ENCODE measurements at regions not wholly inside any gene's neighbourhood (a gene's known extent, or its start where the extent isn't known, plus 50 kb on each side); places are given as distances from the start of the nearest gene placed in this dataset.

- Histone ChIP-seq H3K4me3 (no peak overlapping the region), H3K27me3 (peaks cover 0 to 21% of the 10 kb centered on the region in 2 donors), H3K4me1 (no peaks in the 10 kb centered on the region), H3K36me3 (no peaks in the 10 kb centered on the region), H3K27ac (no peak overlapping the region), H3K9me3 (no peaks in the 10 kb centered on the region)
- intact Hi-C loops (cut with DNase I; ENCODE audit: low total_unique reads): no loop called here
- no peak for DNase-seq (ENCODE audit: low spot score in 2 of 2)
- no peak for TF ChIP-seq POLR2A (IDR thresholded peaks at IDR 0.05)
- no peak for TF ChIP-seq CTCF (IDR thresholded peaks at IDR 0.05)
- no peak for TF ChIP-seq POLR2AphosphoS5 (IDR thresholded peaks at IDR 0.05)
Observed at GRCh38 chrX:103158317-103158621, 56.6 kb upstream of the BEX4 start.

DNA sequence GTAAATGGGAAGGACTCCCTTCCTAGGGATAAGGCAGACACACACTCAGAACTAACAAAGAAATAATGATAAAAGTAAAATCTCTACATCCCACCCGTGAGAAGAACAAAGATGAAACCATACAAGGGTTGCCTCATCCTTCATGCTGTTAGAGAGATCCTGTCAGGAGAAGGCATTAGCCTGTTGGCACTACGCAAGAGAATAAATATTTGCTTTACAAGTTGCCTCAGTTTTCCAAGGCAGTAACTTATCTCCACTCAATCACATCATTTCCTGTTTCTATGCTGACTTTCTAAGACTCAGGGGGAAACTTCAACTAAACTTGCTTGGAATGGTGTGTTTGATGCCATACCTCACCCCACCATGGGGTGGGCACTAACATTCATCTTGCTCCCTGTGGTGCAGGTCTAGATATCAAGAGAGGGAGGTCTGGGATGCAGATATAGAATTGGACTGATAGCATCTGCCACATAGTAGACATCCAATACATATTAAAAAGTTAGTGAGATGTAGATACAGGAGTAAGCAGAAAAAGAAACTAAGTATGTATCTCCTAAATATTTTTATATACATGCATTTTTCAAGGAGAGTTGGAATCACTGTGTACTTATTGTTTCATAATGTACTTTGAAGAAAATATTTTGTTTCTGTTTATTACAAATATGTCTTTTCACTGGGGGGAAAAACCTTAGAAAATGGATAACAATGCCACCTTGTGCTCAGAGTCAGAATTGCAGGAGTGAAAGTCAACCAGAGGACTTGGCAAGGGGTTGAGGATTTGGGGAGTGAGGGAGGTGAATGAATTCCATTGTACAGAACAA is 57.2 kb upstream of the BEX4 start:
- Histone ChIP-seq H3K27ac (no peak overlapping the region), H3K4me1 (no peaks in the 10 kb centered on the region), H3K4me3 (no peak overlapping the region), H3K27me3 (peaks cover 0 to 22% of the 10 kb centered on the region in 2 donors), H3K9me3 (no peaks in the 10 kb centered on the region), H3K36me3 (no peaks in the 10 kb centered on the region)
- TF ChIP-seq CTCF (IDR thresholded peaks at IDR 0.05) (peak in 2 of 3 donors; percentile 14 to 38), POLR2AphosphoS5 (IDR thresholded peaks at IDR 0.05) (no peak)
- intact Hi-C loops (cut with DNase I; ENCODE audit: low total_unique reads): no loop called here
- DNase-seq (ENCODE audit: low spot score in 2 of 2): no peak

DNA sequence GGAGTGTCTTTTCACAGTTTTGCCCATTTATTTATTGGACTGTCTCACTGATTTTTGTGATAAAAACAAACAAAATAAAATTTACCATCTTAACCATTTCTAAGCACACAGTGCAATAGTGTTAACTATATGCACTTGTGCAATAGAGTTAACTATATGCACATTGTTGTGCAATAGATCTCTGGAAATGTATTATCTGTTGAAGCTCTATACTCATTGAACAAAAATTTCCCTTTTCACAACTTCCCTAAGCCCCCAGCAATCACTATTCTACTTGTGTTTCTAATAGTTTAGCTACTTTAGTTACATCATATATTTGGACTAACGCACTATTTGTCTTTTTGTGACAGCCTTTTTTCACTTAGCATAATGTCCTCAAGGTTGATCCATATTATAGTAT is 59.7 kb upstream of the BEX4 start:
- DNase-seq (ENCODE audit: low spot score in 2 of 2): no peak
- Histone ChIP-seq H3K27ac (no peak overlapping the region), H3K4me1 (no peaks in the 10 kb centered on the region), H3K36me3 (no peaks in the 10 kb centered on the region), H3K9me3 (no peaks in the 10 kb centered on the region), H3K27me3 (peaks cover 0 to 16% of the 10 kb centered on the region in 2 donors), H3K4me3 (no peak overlapping the region)
- TF ChIP-seq CTCF (IDR thresholded peaks at IDR 0.05) (no peak), POLR2AphosphoS5 (IDR thresholded peaks at IDR 0.05) (no peak), POLR2A (IDR thresholded peaks at IDR 0.05) (no peak)
- intact Hi-C loops (cut with DNase I; ENCODE audit: low total_unique reads): no loop called here

DNA sequence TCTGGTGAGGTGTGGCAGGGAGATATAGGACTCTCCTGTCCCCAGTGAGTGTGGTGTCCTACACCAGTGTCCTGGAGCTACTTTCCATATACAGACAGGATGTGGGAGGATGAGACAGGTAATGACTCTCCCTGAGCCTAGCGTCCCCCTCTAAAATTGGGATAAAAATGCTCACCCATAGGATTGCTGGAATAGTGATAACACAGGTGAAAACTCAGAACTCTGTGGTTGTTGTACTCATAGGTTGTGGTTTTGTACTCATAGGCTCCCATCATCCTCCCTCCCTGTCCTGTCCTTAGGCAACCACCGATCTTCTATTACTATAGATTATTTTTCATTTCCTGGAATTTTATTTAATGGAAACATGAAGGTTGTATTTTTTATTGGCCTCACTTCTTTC is 60.7 kb upstream of the NXF3 start:
- no peak for TF ChIP-seq CTCF (IDR thresholded peaks at IDR 0.05)
- TF ChIP-seq POLR2A (IDR thresholded peaks at IDR 0.05): no peak
- TF ChIP-seq POLR2AphosphoS5 (IDR thresholded peaks at IDR 0.05): no peak
- Histone ChIP-seq H3K27me3 (peaks cover 0 to 19% of the 10 kb centered on the region in 2 donors), H3K4me3 (no peak overlapping the region), H3K27ac (no peak overlapping the region), H3K9me3 (no peaks in the 10 kb centered on the region), H3K36me3 (no peaks in the 10 kb centered on the region), H3K4me1 (no peaks in the 10 kb centered on the region)
- no peak for DNase-seq (ENCODE audit: low spot score in 2 of 2)
- intact Hi-C loops (cut with DNase I; ENCODE audit: low total_unique reads): no loop called here

DNA sequence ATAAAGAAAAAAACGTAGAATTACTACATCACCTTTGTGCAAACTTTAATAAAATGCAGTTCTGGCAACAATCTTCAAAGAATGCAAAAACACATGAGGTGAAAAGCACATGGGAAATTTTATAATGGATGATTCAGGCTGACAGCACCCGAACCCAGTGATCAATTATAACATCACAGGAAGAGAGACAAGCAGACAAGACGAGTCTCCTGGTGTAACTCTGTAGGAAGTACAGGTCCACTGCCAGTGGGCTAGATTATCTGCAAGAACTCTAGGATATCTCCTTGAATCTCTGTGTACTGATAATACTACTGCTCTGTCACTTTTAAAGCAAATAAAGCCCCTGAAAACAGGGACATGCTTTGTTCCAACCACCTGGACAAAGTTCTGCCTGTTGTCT is 58.9 kb upstream of the NXF3 start:
- no peak for TF ChIP-seq POLR2AphosphoS5 (IDR thresholded peaks at IDR 0.05)
- Histone ChIP-seq H3K4me3 (no peak overlapping the region), H3K4me1 (no peaks in the 10 kb centered on the region), H3K27ac (no peak overlapping the region), H3K9me3 (no peaks in the 10 kb centered on the region), H3K27me3 (peaks cover 0 to 21% of the 10 kb centered on the region in 2 donors), H3K36me3 (no peaks in the 10 kb centered on the region)
- DNase-seq (ENCODE audit: low spot score in 2 of 2): no peak
- intact Hi-C loops (cut with DNase I; ENCODE audit: low total_unique reads): no loop called here
